Fibroblast of lung (primary cell): ENCODE measurements at regions not wholly inside any gene's neighbourhood (a gene's known extent, or its start where the extent isn't known, plus 50 kb on each side); places are given as distances from the start of the nearest gene placed in this dataset.

Experiments
- DNase-seq, 2 donors: peaks; one replicate each; pipeline versions ENCODE4 v3.0.0 to v3.0.0-alpha.2; 2010; ENCODE audit warnings: low read depth in 2 of 2
- H2AFZ ChIP-seq: 2 replicates; pipeline ENCODE4 v1.5.1; 2012; ENCODE audit warnings: low read length, control low read depth, inconsistent platforms
- H3K27ac ChIP-seq: 2 replicates; pipeline ENCODE4 v1.5.1; 2011; ENCODE audit warnings: low read length, control low read depth; ENCODE audit not compliant: insufficient read depth
- H3K27me3 ChIP-seq: 2 replicates; pipeline ENCODE4 v1.5.1; 2011; ENCODE audit warnings: mild to moderate bottlenecking, low read length; ENCODE audit not compliant: control insufficient read depth, insufficient read depth
- H3K36me3 ChIP-seq: 2 replicates; pipeline ENCODE4 v1.5.1; 2011; ENCODE audit warnings: low read length; ENCODE audit not compliant: control insufficient read depth, insufficient read depth
- H3K4me1 ChIP-seq: 2 replicates; pipeline ENCODE4 v1.5.1; 2011; ENCODE audit warnings: low read length; ENCODE audit not compliant: control insufficient read depth, insufficient read depth; ENCODE audit errors: extremely low read depth
- H3K4me2 ChIP-seq: 2 replicates; pipeline ENCODE4 v1.5.1; 2011; ENCODE audit warnings: low read length, control low read depth; ENCODE audit not compliant: insufficient read depth; ENCODE audit errors: extremely low read depth
- H3K4me3 ChIP-seq, 4 experiments: fragments of 200-600 bp in 1 of 4; sonication (generic) in 1 of 4; replicated peaks in 1 of 4; 2 replicates each; pipeline ENCODE4 v1.5.1; 2011 to 2016; ENCODE audit warnings: low read length in 4 of 4, low read depth in 3 of 4, mild to moderate bottlenecking in 3 of 4, control low read depth in 2 of 4, inconsistent platforms in 1 of 4, mixed read lengths in 1 of 4; ENCODE audit not compliant: insufficient read depth in 1 of 4; ENCODE audit errors: control extremely low read depth in 1 of 4
- H3K79me2 ChIP-seq: 2 replicates; pipeline ENCODE4 v1.5.1; 2012; ENCODE audit warnings: mild to moderate bottlenecking, low read length, inconsistent platforms; ENCODE audit not compliant: control insufficient read depth, insufficient read depth
- H3K9ac ChIP-seq: 2 replicates; pipeline ENCODE4 v1.5.1; 2011; ENCODE audit warnings: mild to moderate bottlenecking, low read length, control low read depth; ENCODE audit not compliant: insufficient read depth
- H3K9me3 ChIP-seq: 2 replicates; pipeline ENCODE4 v1.5.1; 2012; ENCODE audit warnings: low read depth, low read length; ENCODE audit not compliant: control insufficient read depth, insufficient read depth
- H4K20me1 ChIP-seq: 2 replicates; pipeline ENCODE4 v1.5.1; 2011; ENCODE audit warnings: low read length; ENCODE audit not compliant: control insufficient read depth, insufficient read depth; ENCODE audit errors: extremely low read depth
- EZH2 ChIP-seq: IDR thresholded peaks from 2 replicates; pipeline ENCODE4 v1.5.1; 2012; ENCODE audit warnings: low read length, control low read depth, mild to moderate bottlenecking; ENCODE audit errors: missing control alignments
- TF ChIP-seq, protein P1 (sequence below), 2 donors: IDR thresholded peaks in 1 of 2; conservative IDR thresholded peaks in 1 of 2; 1 replicate in 1 of 2; 2 replicates in 1 of 2; pipeline ENCODE4 v1.5.1; 2011 to 2012; ENCODE audit warnings: low read length in 2 of 2, control low read depth in 1 of 2, inconsistent platforms in 1 of 2, low read depth in 1 of 2, mild to moderate bottlenecking in 1 of 2

GRCh38 chr3:175957427-175957826, 1098.3 kb downstream of the NAALADL2 start:
- TF ChIP-seq EZH2 = no peak
- TF ChIP-seq, protein P1, sequence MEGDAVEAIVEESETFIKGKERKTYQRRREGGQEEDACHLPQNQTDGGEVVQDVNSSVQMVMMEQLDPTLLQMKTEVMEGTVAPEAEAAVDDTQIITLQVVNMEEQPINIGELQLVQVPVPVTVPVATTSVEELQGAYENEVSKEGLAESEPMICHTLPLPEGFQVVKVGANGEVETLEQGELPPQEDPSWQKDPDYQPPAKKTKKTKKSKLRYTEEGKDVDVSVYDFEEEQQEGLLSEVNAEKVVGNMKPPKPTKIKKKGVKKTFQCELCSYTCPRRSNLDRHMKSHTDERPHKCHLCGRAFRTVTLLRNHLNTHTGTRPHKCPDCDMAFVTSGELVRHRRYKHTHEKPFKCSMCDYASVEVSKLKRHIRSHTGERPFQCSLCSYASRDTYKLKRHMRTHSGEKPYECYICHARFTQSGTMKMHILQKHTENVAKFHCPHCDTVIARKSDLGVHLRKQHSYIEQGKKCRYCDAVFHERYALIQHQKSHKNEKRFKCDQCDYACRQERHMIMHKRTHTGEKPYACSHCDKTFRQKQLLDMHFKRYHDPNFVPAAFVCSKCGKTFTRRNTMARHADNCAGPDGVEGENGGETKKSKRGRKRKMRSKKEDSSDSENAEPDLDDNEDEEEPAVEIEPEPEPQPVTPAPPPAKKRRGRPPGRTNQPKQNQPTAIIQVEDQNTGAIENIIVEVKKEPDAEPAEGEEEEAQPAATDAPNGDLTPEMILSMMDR (conservative IDR thresholded peaks at IDR 0.05 in 1 of 2, IDR thresholded peaks at IDR 0.05 in 1 of 2; ENCODE audit: low read depth in 1 of 2, low read length in 2 of 2) = no peak
- DNase-seq = no peak
- no peaks in the 10 kb centered on the region for H3K79me2 ChIP-seq
- no peaks in the 10 kb centered on the region for H3K27me3 ChIP-seq
- no peak overlapping the region for H3K4me2 ChIP-seq
- no peaks in the 10 kb centered on the region for H3K4me1 ChIP-seq
- H4K20me1 ChIP-seq = no peaks in the 10 kb centered on the region
- H2AFZ ChIP-seq = no peak overlapping the region
- no peaks in the 10 kb centered on the region for H3K9me3 ChIP-seq
- no peak overlapping the region for H3K4me3 ChIP-seq
- H3K36me3 ChIP-seq = no peaks in the 10 kb centered on the region
- no peak overlapping the region for H3K9ac ChIP-seq
- H3K27ac ChIP-seq = no peak overlapping the region

DNA sequence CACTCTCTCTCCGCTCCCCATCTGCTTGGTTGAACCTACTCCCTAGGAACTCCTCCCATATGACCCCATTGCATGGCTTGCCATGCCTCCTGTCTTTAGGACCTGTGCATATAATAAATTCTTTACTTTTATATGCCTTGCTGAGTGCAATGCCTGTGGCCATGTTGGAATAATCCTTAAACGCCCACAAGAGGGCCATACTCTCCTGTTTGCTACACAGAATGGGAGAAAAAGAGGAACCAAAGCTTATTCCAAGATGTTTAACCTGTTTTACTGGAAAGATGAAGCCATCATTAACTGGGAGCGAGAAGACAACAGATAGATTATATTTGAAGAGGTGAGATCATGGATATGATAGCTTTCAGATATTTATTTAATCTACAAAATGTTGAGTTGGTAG, 1097.8 kb downstream of the NAALADL2 start:
- Histone ChIP-seq H3K79me2 (no peaks in the 10 kb centered on the region), H3K4me1 (no peaks in the 10 kb centered on the region)
- peak in 1 of 2 donors; percentile 3 for DNase-seq

GRCh38 chr3:175951047-175951694, 1092.0 kb downstream of the NAALADL2 start:
- no peak overlapping the region for H3K9ac ChIP-seq

More for the DNA sequence above, 1097.8 kb downstream of the NAALADL2 start:
- Histone ChIP-seq H3K4me3 (no peak overlapping the region), H3K36me3 (no peaks in the 10 kb centered on the region), H4K20me1 (no peaks in the 10 kb centered on the region), H3K9me3 (no peaks in the 10 kb centered on the region), H3K9ac (no peak overlapping the region), H3K27ac (no peak overlapping the region), H3K4me2 (no peak overlapping the region), H2AFZ (no peak overlapping the region), H3K27me3 (no peaks in the 10 kb centered on the region)
- TF ChIP-seq, protein P1 (conservative IDR thresholded peaks at IDR 0.05 in 1 of 2, IDR thresholded peaks at IDR 0.05 in 1 of 2; ENCODE audit: low read depth in 1 of 2, low read length in 2 of 2) = peak in 1 of 2 donors; percentile 17
- TF ChIP-seq EZH2 = no peak

More at GRCh38 chr3:175951047-175951694, 1092.0 kb downstream of the NAALADL2 start:
- no peak for TF ChIP-seq EZH2
- TF ChIP-seq, protein P1 (conservative IDR thresholded peaks at IDR 0.05 in 1 of 2, IDR thresholded peaks at IDR 0.05 in 1 of 2; ENCODE audit: low read depth in 1 of 2, low read length in 2 of 2) = no peak
- Histone ChIP-seq H2AFZ (no peak overlapping the region), H3K9me3 (no peaks in the 10 kb centered on the region), H3K4me2 (no peak overlapping the region), H3K27me3 (no peaks in the 10 kb centered on the region), H3K36me3 (no peaks in the 10 kb centered on the region), H3K4me3 (no peak overlapping the region), H3K79me2 (no peaks in the 10 kb centered on the region), H3K4me1 (no peaks in the 10 kb centered on the region), H4K20me1 (no peaks in the 10 kb centered on the region), H3K27ac (no peak overlapping the region)
- DNase-seq = peak; percentile 50 to 64
